ENCODE measurements at regions not wholly inside any gene's neighbourhood (a gene's known extent, or its start where the extent isn't known, plus 50 kb on each side); places are given as distances from the start of the nearest gene placed in this dataset.

DNA sequence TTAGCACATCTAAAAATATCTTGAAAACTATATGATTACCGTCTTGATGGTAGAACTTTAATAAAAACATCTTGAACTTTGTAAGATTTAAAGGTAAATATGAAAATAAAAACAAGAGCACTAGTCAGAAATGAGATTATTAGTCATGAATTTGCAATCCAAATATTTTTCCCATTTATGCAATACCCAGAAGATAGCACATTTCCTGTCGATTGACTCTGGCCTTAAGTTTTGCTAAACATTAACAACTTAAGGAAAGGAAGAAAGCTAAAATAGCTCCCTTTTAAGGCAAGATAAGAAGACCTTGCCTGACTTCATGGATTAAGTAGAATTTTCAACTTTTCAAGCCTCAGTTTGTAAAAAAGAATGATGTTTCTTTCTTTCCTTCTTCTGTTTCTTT lies 1374.7 kb upstream of the RAG2 start:
- TF ChIP-seq, protein P1, sequence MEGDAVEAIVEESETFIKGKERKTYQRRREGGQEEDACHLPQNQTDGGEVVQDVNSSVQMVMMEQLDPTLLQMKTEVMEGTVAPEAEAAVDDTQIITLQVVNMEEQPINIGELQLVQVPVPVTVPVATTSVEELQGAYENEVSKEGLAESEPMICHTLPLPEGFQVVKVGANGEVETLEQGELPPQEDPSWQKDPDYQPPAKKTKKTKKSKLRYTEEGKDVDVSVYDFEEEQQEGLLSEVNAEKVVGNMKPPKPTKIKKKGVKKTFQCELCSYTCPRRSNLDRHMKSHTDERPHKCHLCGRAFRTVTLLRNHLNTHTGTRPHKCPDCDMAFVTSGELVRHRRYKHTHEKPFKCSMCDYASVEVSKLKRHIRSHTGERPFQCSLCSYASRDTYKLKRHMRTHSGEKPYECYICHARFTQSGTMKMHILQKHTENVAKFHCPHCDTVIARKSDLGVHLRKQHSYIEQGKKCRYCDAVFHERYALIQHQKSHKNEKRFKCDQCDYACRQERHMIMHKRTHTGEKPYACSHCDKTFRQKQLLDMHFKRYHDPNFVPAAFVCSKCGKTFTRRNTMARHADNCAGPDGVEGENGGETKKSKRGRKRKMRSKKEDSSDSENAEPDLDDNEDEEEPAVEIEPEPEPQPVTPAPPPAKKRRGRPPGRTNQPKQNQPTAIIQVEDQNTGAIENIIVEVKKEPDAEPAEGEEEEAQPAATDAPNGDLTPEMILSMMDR (IDR thresholded peaks at IDR 0.05; ENCODE audit: insufficient read depth, low read length), result no peak
- no peak for TF ChIP-seq POLR2AphosphoS5 (IDR thresholded peaks at IDR 0.05; ENCODE audit: low read depth)

Data from HL-60 (cell line).